HG02870 (cell line): ENCODE measurements at regions not wholly inside any gene's neighbourhood (a gene's known extent, or its start where the extent isn't known, plus 50 kb on each side); places are given as distances from the start of the nearest gene placed in this dataset.
"Not testable (repeated sequence)": the region's sequence is repeated elsewhere in the genome, so short reads cannot be mapped to it uniquely, and the experiment has no call there.

Source experiments
- ATAC-seq: cut with Tn5 transposase; IDR thresholded peaks from one replicate; pipeline ENCODE4 v1.9.1; 2021; ENCODE audit warnings: mild to moderate bottlenecking, moderate library complexity; ENCODE audit not compliant: unreplicated experiment

DNA sequence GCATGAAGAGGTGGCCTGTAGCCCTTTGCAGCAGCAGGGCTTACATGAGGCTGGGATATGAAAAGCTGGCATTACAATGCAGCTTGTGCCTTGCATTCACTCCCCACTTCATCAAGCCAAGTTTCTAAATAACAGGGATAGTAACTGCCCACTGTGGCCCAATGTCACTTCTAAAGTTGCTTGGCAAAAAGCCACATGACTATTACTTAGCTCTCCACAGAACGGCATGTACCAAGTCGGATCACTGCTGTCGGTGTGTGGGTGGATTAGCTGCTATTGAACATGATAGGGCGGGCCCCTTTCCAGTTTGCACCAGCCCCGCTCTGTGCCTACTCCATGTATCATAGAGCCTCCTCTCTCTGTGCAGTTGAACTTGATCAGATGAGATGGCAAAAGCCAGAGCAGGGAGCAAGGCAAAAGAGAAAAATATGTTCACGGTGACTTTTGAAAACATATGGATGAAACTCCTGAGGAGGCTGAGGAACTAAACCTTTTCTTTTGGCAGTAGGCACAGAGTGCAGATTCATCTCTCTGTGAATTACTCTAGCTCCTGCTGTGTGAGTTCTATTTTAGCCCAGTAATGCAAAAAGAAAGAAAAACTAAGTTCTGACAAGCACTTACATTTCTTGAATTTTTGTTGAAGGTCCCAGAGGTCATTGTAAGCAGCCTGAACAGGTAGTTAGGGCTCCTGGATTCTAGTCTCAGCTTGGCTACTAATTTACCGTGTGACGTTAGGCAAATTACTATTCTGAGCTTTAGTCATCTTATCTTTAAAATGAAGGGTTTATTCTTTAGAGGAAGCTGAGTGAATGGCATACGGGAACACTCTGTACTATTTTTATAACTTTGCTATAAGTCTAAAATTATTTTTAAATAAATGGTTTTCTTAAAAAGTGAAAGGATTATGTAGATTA, 125.6 kb upstream of the NBPF9 start:
- not testable (repeated sequence) for ATAC-seq

DNA sequence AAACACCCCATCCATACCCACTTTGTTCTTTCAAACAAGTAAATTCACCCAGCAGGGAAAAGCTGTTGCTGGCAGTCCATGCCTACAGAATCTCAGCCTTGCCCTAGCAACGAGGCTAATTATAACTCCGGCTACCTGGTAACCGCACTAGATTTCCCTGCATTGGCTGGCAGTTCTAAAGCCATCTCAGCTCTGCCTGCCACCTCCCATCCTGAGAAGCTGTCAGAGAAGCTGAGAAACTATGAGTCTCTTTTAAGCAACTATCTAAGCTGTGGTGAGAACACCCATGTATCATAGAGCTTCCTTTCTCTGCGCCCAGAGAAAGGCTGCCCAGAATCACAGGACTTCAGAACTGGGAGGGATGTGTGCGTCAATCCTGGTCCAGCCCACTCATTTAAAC, 126.5 kb upstream of the NBPF9 start:
- not testable (repeated sequence) for ATAC-seq

DNA sequence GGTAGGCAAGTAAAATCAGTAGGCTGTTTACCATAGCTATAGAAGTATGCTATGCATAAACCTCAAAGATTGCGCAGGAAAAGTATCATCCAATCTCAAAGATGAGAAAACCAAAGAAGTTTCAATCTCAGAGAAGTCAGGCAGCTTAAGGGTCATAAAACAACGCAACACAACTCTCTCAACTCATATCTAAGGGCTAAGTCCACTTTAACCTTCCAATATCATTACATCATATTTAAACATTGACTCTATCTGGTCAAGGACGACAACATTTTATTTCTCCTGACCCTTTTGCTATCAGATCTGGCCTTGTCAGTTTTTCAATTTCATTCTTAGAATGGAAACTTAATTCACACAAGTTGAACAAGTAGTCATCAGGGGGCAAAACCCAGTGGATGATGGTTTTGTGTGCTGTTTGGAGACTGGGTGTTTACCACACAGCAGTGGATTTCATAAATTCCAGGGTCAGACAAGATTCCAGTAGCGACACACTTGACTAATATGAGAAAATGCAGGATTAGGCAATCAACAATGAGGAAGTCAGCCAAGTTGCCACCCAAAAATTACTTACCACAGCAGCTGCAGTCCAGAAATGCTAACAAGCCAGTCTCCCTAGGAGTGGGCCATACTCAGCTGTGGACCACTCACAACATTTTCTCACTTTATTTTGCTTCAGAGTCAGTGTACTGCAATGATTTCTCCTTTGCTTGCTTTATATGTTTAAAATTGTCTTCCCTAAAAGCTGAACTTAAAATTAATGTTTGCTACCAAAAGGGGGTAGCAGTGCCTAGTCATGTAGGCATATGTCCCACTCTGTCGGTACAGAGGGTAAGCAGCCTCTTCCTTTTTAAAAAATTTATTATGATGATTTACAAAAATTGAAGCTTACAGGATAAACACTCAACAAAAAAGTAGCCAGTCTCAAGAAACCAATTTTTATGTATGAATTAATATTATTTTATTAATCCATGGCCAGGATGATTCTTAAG, 131.9 kb upstream of the NBPF9 start:
- not testable (repeated sequence) for ATAC-seq

DNA sequence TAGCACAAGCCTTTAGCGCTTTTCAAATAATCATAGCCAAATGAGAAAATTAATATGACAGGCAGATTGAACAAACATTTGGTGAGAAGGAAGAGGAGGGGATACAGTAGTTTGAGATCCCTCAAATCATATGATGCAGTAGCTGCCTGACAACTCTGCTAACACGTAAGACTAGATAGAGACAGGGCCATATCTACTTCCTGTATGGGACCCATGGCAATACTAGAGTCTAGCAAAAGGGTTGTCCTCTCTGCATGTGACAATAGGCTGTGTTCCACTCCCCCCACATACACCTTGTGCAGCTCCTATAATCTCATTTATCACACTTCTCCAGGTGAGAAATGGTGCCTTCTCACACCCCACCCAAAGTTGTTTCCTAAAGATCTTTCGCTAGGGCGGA, 134.2 kb upstream of the NBPF9 start:
- ATAC-seq = not testable (repeated sequence)

DNA sequence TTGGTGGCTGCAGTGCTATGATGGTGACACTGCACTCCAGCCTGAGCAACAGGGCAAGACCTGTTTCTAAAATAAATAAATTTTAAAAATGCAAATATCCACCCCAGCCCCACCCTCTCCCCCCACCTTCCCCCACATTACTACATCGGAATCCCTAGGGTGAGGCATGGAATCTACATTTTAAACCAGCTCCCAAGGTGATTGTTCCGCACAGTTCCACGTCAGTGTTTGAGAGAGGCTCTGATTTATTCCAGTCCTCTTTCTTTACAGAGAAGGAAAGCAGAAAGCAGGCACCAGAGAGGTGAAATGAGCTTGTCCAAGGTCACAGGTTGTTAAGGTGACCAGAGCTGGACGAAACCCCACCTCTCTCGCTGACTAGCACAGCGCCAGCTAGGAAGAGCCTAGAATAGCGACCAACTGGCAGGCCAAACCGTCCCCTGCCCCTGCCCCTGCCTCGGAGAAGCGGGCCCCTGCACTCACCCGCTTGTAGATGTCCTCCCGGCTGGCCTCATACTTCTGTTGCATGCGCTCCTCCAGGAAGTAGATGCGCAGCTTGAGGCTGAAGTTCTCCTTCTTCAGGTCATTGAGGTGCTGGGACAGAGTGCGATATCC, 136.7 kb upstream of the NBPF9 start:
- ATAC-seq = not testable (repeated sequence)

DNA sequence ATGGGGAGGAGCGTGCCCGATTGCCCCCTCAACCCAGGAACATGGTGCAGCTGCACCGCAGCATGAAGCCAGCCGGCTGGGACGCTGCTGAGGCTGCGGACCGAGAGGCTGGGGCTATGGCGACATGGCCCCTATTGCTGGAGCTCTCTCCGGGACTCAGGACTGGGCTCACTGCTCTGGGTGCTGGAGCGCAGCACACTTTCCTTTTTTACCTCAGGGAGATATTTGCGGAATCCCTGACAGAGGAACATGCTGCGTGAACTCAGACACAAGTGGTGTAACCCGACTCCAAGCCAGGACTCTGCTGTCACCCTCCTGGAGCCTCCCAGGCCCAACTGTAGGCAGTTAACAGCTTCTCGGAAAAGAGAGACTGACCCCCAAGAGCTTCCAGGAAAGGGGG, 137.2 kb upstream of the NBPF9 start:
- ATAC-seq = not testable (repeated sequence)

DNA sequence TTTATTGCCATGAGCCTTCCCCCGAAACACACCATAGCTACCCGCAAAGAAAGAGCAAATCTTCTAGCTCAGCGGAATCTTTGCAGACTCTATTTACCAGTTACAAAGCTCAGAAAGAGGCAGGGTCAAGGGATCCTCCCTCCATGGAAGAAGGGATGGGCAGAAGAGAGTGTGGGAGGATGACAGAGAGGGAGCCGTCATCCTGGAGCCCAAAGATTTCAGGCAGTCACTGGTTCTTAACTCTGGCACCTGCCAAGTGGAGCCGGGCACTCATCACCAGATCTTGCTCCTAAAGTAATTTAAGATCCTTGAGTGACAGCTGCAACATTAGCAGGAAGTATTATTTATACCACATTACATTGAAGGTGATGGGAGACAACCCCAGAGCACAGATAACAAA, 137.9 kb upstream of the NBPF9 start:
- not testable (repeated sequence) for ATAC-seq

DNA sequence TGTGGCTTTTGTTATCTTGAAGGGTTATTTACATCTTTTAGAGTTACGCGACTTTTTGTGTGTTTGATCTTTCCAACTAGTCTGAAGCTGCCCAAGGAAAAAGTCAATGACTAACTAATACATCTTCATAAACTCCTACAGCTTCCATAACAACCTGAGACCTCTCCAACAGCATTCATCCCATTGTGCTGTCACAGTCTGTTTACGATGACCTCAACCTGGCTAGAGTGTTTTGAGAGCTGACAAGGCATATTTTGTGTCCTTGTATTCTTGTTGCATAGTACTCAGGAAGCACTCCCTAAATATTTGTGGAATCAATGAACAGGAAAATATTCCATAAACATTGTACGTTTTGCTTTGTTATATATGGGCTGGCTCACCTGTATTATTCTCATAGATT, 140.2 kb upstream of the NBPF9 start:
- not testable (repeated sequence) for ATAC-seq

DNA sequence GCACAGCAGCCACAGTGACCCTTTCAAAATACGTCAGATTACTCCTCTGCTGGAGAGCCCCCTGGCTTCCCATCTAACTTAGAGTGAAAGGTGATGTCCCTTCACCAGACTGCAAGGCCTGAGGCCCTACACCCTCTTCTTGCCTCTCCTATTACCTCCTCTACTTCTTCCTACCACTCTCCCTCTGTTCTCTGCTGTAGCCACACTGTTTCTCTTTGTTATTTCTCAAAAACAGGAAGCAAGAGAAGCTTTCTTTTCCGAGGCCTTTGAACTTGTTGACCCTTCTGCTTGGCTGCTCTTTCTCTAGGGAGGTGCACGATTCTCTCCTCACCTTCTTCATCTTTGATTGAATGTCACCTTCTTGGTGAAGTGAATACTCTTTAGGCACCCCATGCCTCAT, 141.3 kb upstream of the NBPF9 start:
- not testable (repeated sequence) for ATAC-seq

DNA sequence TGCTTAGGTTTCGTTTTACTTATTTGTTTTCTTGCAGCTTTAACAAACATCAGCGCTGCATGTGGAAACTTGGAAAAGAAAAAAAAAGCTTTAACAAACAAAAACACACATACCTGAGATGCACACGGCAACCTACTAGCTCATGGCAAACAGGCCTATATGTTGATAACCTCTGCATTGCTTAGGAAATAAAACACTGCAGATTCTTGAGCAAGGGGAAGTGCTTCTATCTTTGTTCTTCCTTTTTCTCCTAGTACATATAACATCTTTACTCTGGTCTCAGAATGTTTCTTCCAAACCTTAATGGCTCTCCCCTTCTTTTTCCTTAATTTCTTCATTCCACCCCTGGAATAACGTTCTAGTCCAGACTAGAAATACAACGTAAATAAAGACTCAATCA, 142.9 kb upstream of the NBPF9 start:
- ATAC-seq = not testable (repeated sequence)

DNA sequence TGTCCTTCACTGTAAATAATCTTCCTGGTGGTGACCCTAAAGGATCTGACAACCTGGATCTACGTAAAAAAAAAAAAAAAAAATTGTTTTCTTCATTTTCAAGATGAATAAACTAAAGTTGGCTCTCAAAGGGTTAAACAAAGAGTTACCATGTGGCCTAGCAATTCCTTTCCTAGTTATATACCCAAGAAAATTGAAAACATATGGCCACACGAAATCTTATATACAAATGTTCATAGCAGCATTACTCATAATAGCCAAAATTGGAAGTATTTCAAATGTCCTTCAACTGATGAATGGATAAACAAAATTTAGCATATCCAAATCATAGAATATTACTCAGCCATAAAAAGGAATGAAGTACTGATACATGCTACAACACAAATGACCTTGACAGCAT, 145.3 kb upstream of the NBPF9 start:
- ATAC-seq = not testable (repeated sequence)

DNA sequence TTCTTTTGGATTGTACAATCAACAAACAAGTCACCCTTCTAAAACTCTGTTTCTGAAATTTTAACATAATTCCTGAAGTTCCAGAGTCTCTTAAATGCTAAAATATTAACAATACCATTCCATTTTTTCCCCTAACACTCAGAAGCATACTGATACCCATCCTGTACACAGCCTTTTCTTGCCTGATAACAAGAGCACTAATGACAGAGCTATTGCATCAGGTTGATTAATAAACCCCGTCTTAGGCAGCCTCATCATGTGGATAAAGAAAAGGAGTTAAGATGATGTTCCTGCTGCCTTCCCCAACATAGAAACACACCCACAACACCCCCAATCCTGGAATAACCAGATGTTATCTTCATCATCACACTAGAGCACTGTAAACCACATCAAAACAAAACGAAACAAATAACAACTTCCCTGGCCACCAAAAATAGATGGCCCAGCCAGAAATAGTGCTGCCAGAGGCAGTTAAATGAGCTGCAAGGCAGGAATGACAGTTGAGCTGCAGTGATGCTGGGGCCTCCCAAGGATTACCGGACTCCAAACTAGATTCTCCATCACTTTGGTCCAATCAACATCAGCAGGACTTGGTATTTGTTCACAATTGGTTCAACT, 146.6 kb upstream of the NBPF9 start:
- ATAC-seq = not testable (repeated sequence)

DNA sequence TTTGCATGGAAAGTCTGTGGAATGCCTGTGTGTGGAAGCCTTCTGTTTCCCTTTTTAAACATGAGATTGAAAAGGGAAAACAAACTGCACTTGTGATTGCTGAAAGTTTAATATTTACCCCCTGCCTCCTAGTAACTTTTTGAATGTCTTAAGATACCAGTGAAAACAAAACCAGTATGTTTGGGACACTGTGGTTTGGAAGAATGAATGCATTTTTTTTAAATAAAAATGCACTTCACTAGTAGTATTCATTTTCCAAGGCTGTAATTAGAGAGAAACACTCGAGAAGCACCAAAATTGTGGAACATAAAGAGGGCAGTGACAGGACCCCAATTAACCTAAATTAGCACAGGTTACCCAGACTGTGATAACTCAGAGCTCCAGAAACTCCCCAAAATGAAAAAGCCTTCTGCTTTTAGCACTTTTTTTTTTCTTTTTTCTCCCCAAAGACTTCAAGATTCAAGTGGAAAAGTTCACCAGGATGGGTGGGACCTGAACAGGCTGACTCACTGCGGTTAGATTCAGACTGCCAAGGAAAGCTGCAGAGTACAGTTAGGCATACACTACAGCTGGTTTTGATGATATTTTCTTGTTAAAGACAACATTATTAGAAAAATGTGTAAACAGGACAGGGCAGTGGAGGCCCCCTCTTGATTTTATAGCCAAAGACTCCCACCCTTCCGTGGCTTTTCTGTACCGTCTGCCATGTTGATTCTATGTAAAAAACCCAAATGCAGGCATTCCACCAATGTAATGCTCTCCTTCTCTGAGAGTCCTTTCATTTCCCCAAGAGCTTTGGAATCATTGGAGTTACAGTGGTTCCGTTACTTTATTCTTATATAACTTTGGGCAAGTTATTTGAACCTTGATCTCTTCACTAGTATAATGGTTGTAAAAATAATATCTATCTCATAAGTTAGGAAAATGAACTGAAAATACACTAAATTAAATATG, 151.8 kb upstream of the NBPF9 start:
- ATAC-seq = not testable (repeated sequence)

DNA sequence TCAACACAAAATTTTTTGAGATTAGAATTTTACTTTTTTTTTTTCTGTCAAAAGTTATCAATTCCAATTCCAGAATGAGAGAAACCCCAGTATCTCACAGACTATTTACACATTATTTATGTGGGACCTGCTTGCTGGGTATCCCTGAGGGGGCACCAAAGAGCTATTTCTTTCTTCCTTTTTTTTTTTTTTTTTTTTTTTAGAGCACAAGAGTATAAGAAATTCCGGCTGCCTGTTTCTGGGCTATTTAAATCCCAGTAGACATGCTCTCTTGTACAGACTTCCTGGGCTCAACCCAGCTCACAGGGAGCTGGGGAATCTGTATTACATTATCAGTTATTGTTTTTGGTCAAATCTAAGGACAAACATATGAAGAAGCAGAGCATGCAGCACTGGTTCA, 156.9 kb upstream of the NBPF9 start:
- ATAC-seq = not testable (repeated sequence)

DNA sequence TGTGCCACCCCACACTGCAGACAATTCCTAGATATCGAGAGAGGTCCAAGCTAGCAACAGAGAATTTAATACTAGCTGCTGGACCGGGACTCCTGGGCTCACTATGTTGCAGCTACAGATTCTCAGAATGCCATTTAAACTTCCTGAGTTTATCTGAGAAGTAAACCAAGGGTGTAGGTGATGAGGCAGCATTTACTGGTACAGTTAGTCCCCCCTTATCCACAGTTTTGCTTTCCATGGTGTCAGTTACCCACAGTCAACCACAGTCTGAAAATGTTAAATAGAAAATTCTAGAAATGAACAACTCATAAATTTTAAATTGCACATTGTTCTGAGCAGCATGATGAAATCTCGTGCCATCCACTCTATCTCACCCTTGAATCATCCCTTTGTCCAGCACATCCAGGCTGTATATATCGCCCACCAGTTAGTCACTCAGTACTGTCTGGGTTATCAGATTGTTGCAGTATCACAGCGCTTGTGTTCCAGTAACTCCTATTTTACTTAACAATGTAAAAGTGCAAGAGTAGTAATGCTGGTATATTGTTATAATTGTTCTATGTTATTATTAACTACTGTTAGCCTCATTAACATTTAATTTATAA, 157.5 kb upstream of the NBPF9 start:
- ATAC-seq = not testable (repeated sequence)

DNA sequence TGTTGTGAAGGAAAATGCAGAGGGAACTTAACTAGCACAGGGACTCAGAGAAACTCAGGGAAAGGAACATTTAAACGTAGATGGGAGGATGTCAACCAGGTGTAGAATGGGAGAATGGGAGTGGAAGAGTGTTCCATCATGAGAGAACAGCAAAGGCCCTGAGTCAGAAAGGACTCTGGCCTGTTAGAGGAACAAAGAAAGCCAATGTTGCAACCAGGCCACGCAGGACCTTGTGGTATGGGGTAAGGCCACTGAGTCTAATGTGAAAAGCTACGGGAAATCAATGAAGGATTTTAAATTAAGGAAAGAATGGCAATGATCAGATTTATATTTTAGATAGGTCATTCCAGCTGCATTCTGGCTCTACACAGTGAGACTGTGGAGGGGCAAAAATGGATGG, 163.9 kb upstream of the NBPF9 start:
- ATAC-seq = not testable (repeated sequence)

DNA sequence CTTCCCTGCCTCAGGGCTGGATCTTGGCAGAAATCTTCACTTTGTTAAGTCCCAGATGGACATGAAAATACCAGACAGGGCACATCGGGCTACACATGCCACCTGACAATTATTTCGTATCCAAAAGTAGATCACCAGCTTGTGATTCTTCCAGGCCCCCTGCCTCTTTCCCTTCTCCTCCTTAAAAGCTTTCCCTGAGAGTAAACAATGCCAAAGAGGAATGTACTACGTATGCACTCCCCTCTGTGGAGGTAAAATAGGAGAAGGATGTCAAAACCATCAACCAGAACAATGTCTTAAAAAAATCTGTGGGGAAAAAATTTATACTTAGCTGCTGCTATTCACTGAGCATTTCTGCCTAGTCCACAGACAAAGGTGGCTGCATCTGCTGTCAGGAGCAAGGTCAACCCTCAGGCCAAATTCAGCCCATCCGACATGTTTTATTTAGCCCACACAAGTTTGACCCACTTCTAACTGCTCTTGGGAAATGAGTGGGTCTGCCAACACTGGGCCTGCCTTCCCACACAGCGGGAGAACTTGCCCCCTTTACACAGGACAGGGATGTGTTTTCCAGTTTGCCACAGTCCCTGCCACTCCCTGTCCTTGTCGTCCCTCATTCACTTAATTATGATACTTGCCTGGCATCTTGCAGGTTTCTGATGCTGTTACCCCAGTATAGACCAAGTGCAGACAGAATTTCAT, 165.8 kb upstream of the NBPF9 start:
- ATAC-seq = not testable (repeated sequence)

DNA sequence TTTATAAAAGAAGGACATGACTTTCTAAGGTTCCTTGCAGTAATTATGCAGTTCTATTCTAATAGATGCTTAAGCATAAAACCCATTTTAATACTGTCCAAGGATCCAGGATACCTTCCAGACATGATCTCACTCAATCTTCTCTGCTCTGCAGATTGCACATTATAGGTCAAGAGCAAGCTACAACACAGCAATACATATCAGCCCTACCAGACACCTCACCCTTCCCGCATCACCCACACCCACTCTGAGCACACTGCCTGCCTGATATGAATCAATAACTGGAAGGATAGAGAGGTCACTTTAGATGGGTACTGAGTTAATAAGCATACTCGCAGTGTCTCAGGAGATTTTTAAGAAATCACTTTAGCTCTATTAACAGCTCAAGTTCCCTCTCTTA, 166.5 kb upstream of the NBPF9 start:
- not testable (repeated sequence) for ATAC-seq
